TTC549 (cell line): ENCODE measurements at regions not wholly inside any gene's neighbourhood (a gene's known extent, or its start where the extent isn't known, plus 50 kb on each side); places are given as distances from the start of the nearest gene placed in this dataset.
"Not testable (repeated sequence)": the region's sequence is repeated elsewhere in the genome, so short reads cannot be mapped to it uniquely, and the experiment has no call there.

Experiments used
- FAIRE-seq: peaks from 2 replicates; lab custom pipeline; 2012; peaks lifted over from hg19 to GRCh38; lab: Jason Lieb, UNC

- no peak for FAIRE-seq
These were observed 368.9 kb upstream of the SLC7A11 start for GRCh38 chr4:138611017-138611416.

DNA sequence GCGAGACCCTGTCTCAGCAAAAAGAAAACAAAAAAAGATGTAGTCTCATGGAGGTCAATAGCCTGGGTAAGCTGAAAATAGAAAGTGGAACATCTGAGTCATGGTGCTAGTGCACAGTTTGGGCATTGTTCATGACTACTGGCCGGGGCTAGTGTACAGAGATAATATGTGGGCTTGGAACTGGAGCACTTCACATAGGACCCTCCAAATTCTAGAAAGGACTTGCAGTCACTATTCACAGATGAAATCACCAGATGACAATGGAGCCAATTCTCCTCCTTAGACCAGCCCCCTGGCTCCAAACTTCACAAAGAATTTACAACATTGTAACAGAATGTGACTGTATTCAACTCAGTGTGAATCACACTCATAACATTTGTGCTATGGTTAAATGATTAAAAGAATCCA is 367.8 kb upstream of the SLC7A11 start:
- FAIRE-seq: no peak

- no peak for FAIRE-seq
These were observed 362.4 kb upstream of the SLC7A11 start for GRCh38 chr4:138604556-138604955.

- FAIRE-seq: no peak
These were observed 360.5 kb upstream of the SLC7A11 start for GRCh38 chr4:138602664-138603063.

DNA sequence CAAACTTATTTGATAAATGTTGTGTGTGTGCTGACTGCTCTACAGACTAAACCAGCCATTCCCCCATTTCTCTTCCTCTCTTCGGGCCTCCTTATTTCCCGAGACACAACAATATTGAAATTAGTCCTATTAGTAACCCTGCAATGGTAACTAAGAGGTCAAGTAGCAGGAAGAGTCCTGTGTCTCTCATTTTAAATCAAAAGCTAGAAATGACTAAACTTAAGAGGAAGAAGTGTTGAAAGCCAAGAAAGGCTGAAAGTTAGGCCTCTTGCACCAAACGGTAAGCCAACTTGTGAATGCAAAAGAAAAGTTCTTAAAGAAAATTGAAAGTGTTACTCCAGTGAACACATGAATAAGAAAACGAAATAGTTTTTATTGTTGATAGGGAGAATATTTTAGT is 357.8 kb upstream of the SLC7A11 start:
- FAIRE-seq: no peak

DNA sequence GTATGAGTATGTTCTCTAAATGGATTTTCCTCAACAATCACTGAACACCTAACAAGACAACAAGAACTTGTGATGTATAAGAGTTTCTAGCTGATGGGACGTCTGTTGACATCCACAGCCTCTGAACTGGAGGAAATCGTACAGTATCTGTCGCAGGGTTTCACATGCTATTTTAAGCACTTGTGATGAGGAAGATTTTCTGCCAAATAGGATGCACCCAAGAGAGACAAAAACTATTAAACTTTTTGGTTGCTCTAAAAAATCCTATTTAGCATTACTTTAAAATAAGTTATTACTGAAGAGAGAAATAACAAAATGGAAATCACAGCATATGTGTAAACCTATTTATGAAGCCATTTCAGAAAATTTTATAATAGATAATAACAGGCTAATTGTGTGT is 356.1 kb upstream of the SLC7A11 start:
- no peak for FAIRE-seq

DNA sequence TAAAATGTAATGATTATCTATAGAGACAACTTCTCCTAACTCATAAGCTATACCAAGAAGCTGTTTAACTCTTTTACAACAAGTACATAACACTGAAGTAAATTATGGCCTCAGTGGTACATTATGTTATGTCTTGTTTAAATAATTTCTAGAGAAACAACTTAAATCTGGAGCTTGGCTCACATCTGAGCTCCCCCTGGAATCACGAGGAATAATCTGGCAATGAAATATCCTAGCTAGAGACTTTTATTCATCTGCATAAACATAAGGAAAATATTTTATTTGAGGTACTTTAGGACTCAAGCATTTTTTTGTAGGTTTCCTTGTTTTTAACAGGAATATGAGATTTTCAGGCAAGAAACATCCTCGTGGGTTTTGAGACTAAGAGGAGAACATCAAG is 354.7 kb upstream of the SLC7A11 start:
- FAIRE-seq: no peak

GRCh38 chr4:138595731-138596460 is 353.7 kb upstream of the SLC7A11 start:
- no peak for FAIRE-seq

GRCh38 chr4:138595171-138595570 is 353.0 kb upstream of the SLC7A11 start:
- FAIRE-seq: no peak

GRCh38 chr4:138592796-138593195 is 350.6 kb upstream of the SLC7A11 start:
- FAIRE-seq: no peak

DNA sequence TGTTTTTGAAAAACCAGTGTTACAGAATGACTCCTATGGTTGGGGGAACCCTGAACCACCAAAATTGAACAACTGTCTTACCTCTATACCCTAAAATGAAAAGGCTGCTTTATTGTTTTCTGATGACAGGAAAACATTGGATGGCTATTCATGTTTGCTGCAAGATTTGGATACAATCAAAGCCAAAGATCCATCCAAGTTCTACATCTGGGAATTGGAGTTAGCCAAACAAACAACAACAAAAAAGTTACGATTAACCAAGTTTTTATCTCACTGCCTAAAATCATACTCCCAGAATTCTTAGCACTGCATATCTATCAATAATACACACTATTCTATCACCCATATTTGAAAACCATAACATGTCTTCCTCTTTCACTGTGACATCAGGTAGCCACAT is 349.7 kb upstream of the SLC7A11 start:
- FAIRE-seq: no peak

DNA sequence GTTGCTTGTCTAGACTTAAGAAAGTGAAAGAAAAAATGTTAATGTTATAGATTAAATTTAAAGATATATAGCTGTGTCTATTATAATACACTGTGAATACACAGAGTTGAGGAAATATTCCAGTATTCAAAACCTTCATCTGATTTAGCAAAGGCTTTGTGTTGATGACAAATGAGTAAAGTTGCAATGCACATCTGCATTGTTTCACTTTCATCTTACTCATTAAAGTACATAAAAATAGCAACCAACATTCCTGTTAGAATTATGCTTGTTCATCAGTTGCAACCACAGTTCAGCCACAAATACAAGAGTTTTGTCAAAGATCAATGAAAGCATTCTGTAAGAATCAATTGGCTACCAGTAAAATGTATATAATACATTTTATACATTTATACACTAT is 346.4 kb upstream of the SLC7A11 start:
- FAIRE-seq: no peak

DNA sequence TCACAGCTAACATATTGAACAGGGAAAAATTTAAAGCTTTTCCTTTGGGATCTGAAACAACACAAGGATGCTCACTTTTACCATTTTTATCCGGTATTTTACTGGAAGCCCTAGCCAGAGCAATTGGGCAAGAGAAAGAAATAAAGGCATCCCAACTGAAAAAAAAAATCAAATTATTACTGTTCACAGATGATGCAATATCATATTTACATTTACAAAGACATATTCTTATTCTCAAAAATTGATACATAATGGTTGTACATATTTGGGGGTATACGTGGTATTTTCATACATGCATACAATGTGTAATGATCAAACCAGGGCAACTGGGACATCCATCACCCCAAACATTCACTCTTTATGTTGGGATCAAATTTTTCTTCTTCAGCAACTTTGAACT is 337.0 kb upstream of the SLC7A11 start:
- no peak for FAIRE-seq

GRCh38 chr4:138577826-138578225 is 335.7 kb upstream of the SLC7A11 start:
- FAIRE-seq: not testable (repeated sequence)

DNA sequence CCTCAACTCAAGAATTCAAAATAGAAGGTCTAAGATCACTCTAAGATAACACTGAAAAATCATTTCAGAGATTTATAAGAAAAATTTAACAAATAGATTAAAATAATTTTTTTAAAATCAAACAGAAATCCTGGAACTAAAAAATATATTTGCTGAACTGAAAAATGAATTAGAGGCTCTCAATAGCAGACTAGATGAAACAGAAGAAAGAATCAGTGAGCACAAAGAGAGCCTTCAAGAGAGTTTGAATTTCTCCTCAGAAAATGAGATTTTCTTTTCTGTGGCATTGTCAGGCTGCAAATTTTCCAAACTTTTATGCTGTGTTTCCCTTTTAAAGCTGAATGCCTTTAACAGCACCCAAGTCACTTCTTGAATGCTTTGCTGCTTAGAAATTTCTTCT is 335.0 kb upstream of the SLC7A11 start:
- no peak for FAIRE-seq

DNA sequence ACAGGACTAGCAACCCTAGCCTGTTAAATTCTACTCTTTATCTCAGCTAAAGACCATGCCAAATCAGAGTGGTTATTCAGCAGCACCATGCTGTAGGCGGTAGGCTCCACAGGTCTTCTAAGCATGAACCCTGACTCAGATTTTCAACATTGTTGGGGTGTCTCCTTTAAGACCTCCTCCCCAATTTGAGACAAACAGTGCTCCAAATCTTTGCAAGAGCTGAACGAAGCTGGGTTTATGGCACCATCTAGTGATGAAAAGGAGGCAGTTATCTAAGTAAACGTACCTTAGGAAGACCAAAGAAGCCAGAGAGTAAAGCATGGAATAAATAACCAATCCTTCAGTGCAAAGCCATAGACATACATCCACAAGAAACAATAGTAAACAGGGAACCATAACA is 334.5 kb upstream of the SLC7A11 start:
- no peak for FAIRE-seq

DNA sequence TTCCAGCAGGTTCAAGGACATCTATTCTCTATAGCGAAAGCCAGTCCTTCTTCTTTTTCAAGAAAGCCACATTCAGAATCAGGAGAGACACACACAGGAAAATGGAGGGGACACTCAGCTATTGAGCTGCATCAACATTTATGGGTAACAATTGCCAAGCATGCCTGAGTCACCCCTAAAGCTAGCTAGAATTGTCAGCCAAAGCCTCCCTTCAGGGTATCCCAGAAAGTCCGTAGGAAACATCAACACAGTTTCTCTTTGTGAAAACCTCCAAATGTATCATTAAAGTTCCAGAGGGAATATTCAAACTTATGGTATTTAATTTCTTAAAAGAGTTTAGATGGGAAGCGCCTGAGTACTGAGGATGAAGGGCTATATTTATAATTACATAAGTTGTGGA is 331.1 kb upstream of the SLC7A11 start:
- FAIRE-seq: no peak

DNA sequence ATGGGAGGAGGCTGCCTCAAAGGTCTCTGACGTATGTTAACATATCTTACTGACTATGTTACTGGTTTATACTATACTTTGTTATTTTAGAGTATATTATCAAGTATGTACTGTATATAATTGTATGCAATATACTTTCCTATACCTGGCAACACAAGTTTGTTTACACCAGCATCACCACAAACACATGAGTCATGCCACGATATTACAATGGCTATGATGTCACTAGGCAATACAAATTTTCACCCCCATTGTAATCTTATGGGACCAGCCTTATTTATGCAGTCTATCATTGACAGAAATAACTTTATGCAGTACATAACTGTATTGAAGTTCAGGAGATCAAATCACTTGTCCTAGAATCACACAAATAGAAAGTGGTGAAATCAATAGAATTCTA is 329.9 kb upstream of the SLC7A11 start:
- no peak for FAIRE-seq

DNA sequence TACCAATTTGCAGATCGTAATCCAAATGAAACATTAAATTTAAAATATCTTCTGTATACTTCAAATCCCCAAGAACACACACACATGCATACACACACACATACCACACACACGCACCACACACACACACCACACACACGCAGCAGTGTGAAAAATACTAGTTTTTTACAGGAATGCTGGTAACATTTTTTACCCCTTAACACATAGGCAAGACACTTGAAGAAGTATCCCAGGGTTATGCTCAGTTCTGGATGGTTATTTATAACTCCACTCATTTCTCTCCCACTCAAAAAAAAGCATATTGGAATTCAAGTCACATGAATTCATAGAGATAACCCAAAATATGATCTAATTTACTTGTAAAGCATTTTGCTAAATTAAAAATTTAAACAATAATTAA is 325.5 kb upstream of the SLC7A11 start:
- FAIRE-seq: no peak

DNA sequence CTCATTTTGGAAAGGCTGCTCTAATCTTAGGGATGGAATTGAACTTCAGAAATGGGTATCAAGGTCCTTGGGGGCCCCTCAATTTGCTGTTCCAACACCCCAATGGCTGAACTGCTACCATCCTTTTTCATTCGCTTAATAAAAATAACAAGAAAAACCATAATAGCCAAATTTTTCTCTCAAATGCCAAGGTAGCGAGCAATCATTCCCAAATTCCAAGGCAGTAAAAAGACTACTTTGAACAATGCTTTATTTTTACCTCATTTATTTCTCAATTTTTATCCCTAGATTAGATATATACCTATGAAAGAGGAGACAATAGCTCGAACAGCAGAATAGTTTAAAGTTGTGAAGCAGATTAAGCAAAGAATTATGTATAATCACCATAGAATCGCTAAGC is 323.4 kb upstream of the SLC7A11 start:
- FAIRE-seq: no peak

GRCh38 chr4:138562544-138562991 is 320.4 kb upstream of the SLC7A11 start:
- no peak for FAIRE-seq

- no peak for FAIRE-seq
These were observed 319.8 kb upstream of the SLC7A11 start for GRCh38 chr4:138561906-138562305.

DNA sequence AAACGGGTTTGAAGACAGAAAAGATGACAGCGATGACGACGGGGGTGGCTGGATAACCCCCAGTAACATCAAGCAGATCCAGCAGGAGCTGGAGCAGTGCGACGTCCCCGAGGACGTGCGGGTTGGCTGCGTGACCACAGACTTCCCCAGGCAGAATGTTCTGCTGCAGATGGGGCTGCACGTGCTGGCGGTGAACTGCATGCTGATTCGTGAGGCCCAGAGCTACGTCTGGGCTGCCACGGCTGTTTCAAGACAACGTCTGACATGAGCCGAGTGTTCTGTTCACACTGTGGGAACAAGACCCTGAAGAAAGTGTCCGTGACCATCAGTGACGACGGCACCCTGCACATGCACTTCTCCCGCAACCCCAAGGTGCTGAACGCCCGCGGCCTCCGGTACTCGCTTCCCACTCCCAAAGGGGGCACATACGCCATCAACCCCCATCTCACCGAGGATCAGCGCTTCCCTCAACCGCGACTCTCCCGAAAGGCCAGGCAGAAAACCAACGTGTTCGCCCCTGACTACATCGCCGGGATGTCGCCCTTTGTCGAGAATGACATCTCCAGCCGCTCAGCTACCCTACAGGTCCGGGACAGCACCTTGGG is 319.2 kb upstream of the SLC7A11 start:
- FAIRE-seq: no peak

DNA sequence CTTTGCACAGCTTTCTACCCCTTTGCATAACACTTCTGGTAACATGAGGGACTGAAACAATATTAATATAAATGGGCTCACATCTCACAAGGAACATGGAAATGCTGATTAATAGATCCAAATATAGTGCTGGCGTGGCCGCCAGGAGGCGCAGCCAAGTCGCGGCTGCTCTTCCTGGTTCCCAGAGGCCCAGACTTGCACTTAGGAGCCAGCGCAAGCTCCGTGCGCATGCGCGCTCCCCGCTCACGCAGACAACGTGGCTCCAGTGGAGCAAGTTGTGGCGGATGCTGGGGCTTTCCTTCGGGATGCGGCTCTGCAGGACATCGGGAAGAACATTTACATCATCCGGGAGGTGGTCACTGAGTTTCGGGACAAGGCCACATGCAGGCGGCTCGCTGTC is 318.3 kb upstream of the SLC7A11 start:
- no peak for FAIRE-seq
